Stimulated activated CD4-positive, alpha-beta T cell treated with anti-CD3 and anti-CD28 coated beads, Interleukin-4, amount 100 ng/mL, for 48 hours (primary cell): ENCODE measurements at regions not wholly inside any gene's neighbourhood (a gene's known extent, or its start where the extent isn't known, plus 50 kb on each side); places are given as distances from the start of the nearest gene placed in this dataset.

Experiments used
- DNase-seq, 2 donors: peaks; one replicate each; pipeline ENCODE4 v3.0.0-alpha.2; 2020; ENCODE audit warnings: low read depth in 2 of 2

GRCh38 chr10:28060031-28060607 is 61.2 kb upstream of the ODAD2 start:
- no peak for DNase-seq

- DNase-seq, result no peak
Measured at GRCh38 chr10:28058746-28059145, 59.9 kb upstream of the ODAD2 start.

GRCh38 chr10:28054228-28054860 is 55.5 kb upstream of the ODAD2 start:
- DNase-seq, result no peak

- DNase-seq, result no peak
Measured at GRCh38 chr10:28049286-28049685, 50.4 kb upstream of the ODAD2 start.
